ENCODE measurements at regions not wholly inside any gene's neighbourhood (a gene's known extent, or its start where the extent isn't known, plus 50 kb on each side); places are given as distances from the start of the nearest gene placed in this dataset.
"Not testable (repeated sequence)": the region's sequence is repeated elsewhere in the genome, so short reads cannot be mapped to it uniquely, and the experiment has no call there.

DNA sequence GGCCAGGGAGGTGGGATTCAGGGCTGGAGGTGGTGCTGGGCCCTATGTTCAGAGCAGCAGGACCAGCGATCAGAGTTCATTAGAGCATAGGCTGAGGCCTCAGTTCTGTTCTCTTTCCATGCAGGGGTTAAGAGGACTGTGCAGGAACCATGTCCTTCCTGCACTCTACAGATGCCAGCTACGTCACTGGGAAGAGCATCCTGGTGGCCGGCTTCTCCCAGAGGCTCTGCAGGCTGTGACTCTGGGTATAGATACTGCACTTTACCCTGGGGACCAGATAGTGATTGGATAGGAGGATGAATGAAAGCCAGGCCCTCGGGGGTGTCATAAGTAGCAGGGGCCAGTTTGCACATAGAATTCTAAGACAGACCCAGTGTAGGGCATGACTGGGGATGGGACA, 92.6 kb downstream of the DHRS2 start:
- BruUV-seq (replicated peaks) = no TSS peak
- peaks cover 50% of the 10 kb centered on the region for H3K27me3 Mint-ChIP-seq (ENCODE audit: unreplicated experiment)
- no peak for DNase-seq
- TF ChIP-seq CTCF (IDR thresholded peaks at IDR 0.05; ENCODE audit: unreplicated experiment) = no peak
- no peak overlapping the region for H3K4me3 Mint-ChIP-seq (ENCODE audit: low read depth, unreplicated experiment)
- intact Hi-C loops (cut with micrococcal nuclease; ENCODE audit: unreplicated experiment) = loop anchor here (5.0 kb wide), 1 partner anchor 141 kb away; no protein-coding TSS in a partner anchor
- peaks cover 7% of the 10 kb centered on the region for H3K4me1 Mint-ChIP-seq (ENCODE audit: low read depth, unreplicated experiment)
- no peak overlapping the region for H3K27ac Mint-ChIP-seq (ENCODE audit: unreplicated experiment)
- no peaks in the 10 kb centered on the region for H3K36me3 Mint-ChIP-seq (ENCODE audit: insufficient read depth, unreplicated experiment)
- no peaks in the 10 kb centered on the region for H3K9me3 Mint-ChIP-seq (ENCODE audit: low read depth, unreplicated experiment)
- CTCF ChIA-PET = interaction anchor here (1.0 kb wide), 1 partner anchor 182 kb away, joined by 4 read pairs; no protein-coding TSS in a partner anchor

- Mint-ChIP-seq H3K36me3 (ENCODE audit: insufficient read depth, unreplicated experiment) (no peaks in the 10 kb centered on the region), H3K27me3 (ENCODE audit: unreplicated experiment) (peaks cover 48% of the 10 kb centered on the region), H3K4me3 (ENCODE audit: low read depth, unreplicated experiment) (no peak overlapping the region), H3K27ac (ENCODE audit: unreplicated experiment) (no peak overlapping the region), H3K4me1 (ENCODE audit: low read depth, unreplicated experiment) (peaks cover 7% of the 10 kb centered on the region), H3K9me3 (ENCODE audit: low read depth, unreplicated experiment) (no peaks in the 10 kb centered on the region)
- intact Hi-C loops (cut with micrococcal nuclease; ENCODE audit: unreplicated experiment) = loop anchor here (5.0 kb wide), 1 partner anchor 143 kb away; no protein-coding TSS in a partner anchor
- CTCF ChIA-PET = interaction anchor here (1.0 kb wide), 1 partner anchor 181 kb away, joined by 4 read pairs; no protein-coding TSS in a partner anchor
- DNase-seq = peak; percentile 13
- TF ChIP-seq CTCF (IDR thresholded peaks at IDR 0.05; ENCODE audit: unreplicated experiment) = no peak
- no TSS peak for BruUV-seq (replicated peaks)
These were observed 93.7 kb downstream of the DHRS2 start for GRCh38 chr14:23729720-23730387.

- H3K4me1 Mint-ChIP-seq (ENCODE audit: low read depth, unreplicated experiment) = peaks cover 4% of the 10 kb centered on the region
- no peak overlapping the region for H3K27ac Mint-ChIP-seq (ENCODE audit: unreplicated experiment)
- no peak overlapping the region for H3K4me3 Mint-ChIP-seq (ENCODE audit: low read depth, unreplicated experiment)
- no peak for DNase-seq
- no peaks in the 10 kb centered on the region for H3K9me3 Mint-ChIP-seq (ENCODE audit: low read depth, unreplicated experiment)
- no TSS peak for BruUV-seq (replicated peaks)
- no peak for TF ChIP-seq CTCF (IDR thresholded peaks at IDR 0.05; ENCODE audit: unreplicated experiment)
- H3K36me3 Mint-ChIP-seq (ENCODE audit: insufficient read depth, unreplicated experiment) = no peaks in the 10 kb centered on the region
- intact Hi-C loops (cut with micrococcal nuclease; ENCODE audit: unreplicated experiment) = no loop called here
- CTCF ChIA-PET = interaction anchor here (0.5 kb wide), 1 partner anchor 201 kb away, joined by 3 read pairs; no protein-coding TSS in a partner anchor
- H3K27me3 Mint-ChIP-seq (ENCODE audit: unreplicated experiment) = peaks cover 31% of the 10 kb centered on the region
These were observed 99.2 kb downstream of the DHRS2 start for GRCh38 chr14:23735394-23735793.

- H3K4me1 Mint-ChIP-seq (ENCODE audit: low read depth, unreplicated experiment); H3K4me3 Mint-ChIP-seq (ENCODE audit: low read depth, unreplicated experiment); H3K9me3 Mint-ChIP-seq (ENCODE audit: low read depth, unreplicated experiment); H3K27ac Mint-ChIP-seq (ENCODE audit: unreplicated experiment); BruUV-seq (replicated peaks); intact Hi-C loops (cut with micrococcal nuclease; ENCODE audit: unreplicated experiment); H3K36me3 Mint-ChIP-seq (ENCODE audit: insufficient read depth, unreplicated experiment); CTCF ChIA-PET; DNase-seq: not testable (repeated sequence)
- peaks cover 49% of the 10 kb centered on the region for H3K27me3 Mint-ChIP-seq (ENCODE audit: unreplicated experiment)
These were observed 108.2 kb downstream of the DHRS2 start for GRCh38 chr14:23744368-23744767.

DNA sequence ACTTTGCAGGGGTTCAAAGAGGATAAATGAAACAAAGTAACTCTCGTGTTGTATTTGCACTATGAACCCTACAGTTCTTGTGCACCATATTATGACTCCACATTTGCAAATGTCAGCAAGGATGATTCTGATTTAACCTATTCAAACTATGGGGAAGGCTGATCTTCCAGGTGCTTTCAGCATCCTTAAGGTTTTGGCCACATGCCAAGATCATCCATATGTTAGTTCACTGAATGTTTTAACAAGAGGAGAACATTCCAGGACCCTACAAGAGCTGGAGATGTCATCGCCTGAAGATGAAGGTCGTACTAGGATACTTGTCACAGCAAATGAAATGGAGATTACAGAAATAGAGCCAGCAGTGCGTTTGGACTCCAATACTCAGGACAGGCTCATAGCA, 114.2 kb downstream of the DHRS2 start:
- H3K27me3 Mint-ChIP-seq (ENCODE audit: unreplicated experiment) = peaks cover 46% of the 10 kb centered on the region
- H3K9me3 Mint-ChIP-seq (ENCODE audit: low read depth, unreplicated experiment) = no peaks in the 10 kb centered on the region
- peaks cover 4% of the 10 kb centered on the region for H3K36me3 Mint-ChIP-seq (ENCODE audit: insufficient read depth, unreplicated experiment)
- no peak overlapping the region for H3K4me3 Mint-ChIP-seq (ENCODE audit: low read depth, unreplicated experiment)
- TF ChIP-seq CTCF (IDR thresholded peaks at IDR 0.05; ENCODE audit: unreplicated experiment) = no peak
- H3K27ac Mint-ChIP-seq (ENCODE audit: unreplicated experiment) = no peak overlapping the region
- intact Hi-C loops (cut with micrococcal nuclease; ENCODE audit: unreplicated experiment) = no loop called here
- CTCF ChIA-PET = no interaction called here
- H3K4me1 Mint-ChIP-seq (ENCODE audit: low read depth, unreplicated experiment) = no peaks in the 10 kb centered on the region
- no peak for DNase-seq
- no TSS peak for BruUV-seq (replicated peaks)

Data from Calu3 (cell line).